ENCODE measurements at regions not wholly inside any gene's neighbourhood (a gene's known extent, or its start where the extent isn't known, plus 50 kb on each side); places are given as distances from the start of the nearest gene placed in this dataset.
A peak's percentile ranks its signal among the peaks of the same experiment; 100 is the strongest.
"Not testable (repeated sequence)": the region's sequence is repeated elsewhere in the genome, so short reads cannot be mapped to it uniquely, and the experiment has no call there.

DNA sequence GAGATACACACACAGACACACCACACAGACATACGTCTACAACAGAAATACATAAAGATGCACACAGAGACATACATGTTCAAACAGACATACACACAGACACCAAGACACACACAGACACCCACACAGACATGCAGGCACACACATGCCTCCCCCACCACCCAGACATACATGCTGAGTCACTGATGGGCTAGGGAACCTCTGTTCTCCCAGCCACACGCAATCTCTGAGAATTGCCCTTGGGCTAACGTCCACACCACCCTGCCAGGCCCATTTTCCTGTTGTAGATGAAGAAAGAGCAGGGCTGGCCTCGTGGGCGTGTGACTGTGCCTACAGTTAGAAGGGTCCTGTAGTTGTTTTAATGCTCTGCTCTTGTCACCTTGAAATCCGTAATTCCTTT is 261.9 kb downstream of the KCNRG start:
- no peak for DNase-seq

DNA sequence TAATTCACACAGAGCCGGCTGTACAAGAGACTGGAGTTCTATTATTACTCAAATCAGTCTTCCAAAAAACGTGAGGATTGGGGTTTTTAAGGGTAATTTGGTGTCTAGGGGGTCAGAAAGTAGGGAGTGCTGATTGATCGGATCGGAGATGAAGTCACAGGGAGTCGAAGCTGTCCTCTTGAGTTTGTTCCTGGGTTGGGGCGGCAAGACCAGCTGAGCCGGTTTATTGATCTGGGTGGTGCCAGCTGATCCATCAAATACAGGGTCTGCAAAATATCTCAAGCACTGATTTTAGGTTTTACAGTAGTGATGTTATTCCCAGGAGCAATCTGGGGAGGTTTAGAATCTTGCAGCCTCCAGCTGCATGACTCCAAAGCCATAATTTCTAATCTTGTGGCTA is 262.7 kb downstream of the KCNRG start:
- no peak for DNase-seq

- DNase-seq, result no peak
These were observed 265.2 kb downstream of the KCNRG start for GRCh38 chr13:50280441-50280937.

DNA sequence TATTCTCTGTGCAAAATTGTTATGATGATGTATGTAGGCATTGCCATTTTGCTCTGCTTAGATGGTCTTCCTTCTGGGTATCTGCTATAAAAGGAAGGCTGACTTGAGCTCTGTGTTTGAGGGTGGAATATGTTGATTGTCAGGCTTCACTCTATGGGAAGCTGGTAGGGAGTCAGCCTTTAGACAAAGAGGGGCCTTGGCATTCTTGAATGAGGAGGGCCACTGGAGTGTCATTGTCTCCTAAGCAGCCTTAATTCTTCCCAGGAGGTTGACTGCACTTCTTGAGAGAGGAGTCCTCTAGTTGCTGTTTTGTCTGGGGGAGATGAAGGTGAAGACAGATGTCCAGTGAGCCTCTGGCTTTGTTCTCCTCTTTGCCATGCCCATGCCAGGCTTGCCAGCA is 266.8 kb downstream of the KCNRG start:
- no peak for DNase-seq

- no peak for DNase-seq
These were observed 267.8 kb downstream of the KCNRG start for GRCh38 chr13:50283017-50283416.

- DNase-seq, result no peak
These were observed 269.3 kb downstream of the KCNRG start for GRCh38 chr13:50284540-50284939.

- DNase-seq, result no peak
These were observed 270.0 kb downstream of the KCNRG start for GRCh38 chr13:50285283-50285682.

DNA sequence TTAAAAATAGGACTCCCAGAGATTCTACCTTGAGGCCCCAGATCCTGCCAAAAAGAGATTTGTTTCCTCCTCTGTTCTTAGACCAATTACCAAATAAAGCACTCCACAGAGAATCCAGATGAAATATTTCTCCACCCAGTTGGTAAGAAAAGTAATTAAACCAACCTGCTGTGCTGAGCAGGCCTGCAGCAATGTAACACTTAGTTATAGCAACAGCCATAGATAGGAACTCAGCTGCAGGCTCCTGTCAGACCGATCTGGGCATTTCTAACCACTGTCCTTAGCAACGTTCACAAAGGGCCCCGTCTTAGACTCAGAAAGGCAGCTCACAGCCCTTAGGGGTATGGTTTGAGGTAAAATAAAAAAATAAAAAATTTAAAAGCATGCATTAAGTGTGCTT is 271.1 kb downstream of the KCNRG start:
- no peak for DNase-seq

- DNase-seq, result peak in 1 of 2 donors; percentile 1
These were observed 274.9 kb downstream of the KCNRG start for GRCh38 chr13:50290186-50290585.

- no peak for DNase-seq
These were observed 276.4 kb downstream of the KCNRG start for GRCh38 chr13:50291611-50292010.

- DNase-seq, result no peak
These were observed 276.8 kb downstream of the KCNRG start for GRCh38 chr13:50292081-50292480.

DNA sequence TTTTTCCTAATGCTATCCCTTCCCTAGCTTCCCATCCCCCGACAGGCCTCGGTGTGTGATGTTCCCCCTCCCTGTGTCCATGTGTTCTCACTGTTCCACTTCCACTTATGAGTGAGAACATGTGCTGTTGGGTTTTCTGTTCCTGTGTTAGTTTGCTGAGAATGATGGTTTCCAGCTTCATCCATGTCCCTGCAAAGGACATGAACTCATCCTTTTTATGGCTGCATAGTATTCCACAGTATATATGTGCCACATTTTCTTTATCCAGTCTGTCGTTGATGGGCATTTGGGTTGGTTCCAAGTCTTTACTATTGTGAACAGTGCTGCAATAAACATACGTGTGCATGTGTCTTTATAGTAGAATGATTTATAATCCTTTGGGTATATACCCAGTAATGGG is 279.2 kb downstream of the KCNRG start:
- not testable (repeated sequence) for DNase-seq

DNA sequence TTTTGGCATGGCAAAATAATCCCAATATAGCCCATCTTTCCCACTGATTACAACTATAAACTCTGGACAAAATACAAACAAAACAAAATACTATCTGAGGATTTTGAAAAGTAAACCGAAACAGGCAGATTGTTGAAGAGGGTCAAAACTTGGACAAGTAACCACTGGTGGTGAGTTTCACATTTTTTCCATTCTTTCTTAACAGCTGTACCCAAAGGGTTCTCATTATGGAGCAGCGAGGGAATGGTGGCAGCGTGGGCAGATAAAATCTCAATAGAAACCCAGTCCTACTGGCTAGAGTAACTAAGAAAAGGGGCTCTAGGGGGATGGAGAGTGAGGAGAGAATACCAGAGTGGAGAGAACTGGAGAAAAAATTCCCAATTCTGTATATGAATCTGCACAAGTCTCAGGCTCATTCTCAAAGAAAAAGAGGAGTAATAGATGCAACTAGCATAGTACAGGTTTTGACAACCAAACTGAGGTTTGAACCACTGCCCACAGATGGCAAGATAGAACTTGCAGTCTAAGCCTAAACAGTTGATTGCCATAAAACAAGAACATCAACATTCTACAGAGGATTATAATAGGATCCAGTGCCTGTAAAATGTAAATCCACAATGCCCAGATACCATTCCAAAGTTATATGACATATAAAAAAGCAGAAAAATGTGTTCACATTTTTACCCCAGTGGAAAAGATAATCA is 284.5 kb downstream of the KCNRG start:
- DNase-seq, result no peak

- no peak for DNase-seq
These were observed 288.9 kb downstream of the KCNRG start for GRCh38 chr13:50303963-50304721.

DNA sequence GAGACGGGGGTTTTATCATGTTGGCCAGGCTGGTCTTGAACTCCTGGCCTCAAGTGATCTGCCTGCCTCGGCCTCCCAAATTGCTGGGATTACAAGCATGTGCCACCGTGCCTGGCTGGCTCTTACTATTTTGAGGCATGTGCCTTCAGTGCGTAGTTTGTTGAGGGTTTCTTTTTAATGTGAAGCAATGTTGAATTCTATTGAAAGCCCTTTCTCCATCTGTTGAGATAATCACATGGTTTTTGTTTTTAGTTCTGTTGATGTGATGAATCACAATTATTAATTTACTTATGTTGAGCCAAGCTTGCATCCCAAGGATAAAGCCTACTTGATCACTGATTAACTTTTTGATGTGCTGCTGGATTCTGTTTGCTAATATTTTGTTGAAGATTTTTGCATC is 290.9 kb downstream of the KCNRG start:
- no peak for DNase-seq

GRCh38 chr13:50309318-50309717 is 294.1 kb downstream of the KCNRG start:
- no peak for DNase-seq

GRCh38 chr13:50309882-50310594 is 294.8 kb downstream of the KCNRG start:
- no peak for DNase-seq

DNA sequence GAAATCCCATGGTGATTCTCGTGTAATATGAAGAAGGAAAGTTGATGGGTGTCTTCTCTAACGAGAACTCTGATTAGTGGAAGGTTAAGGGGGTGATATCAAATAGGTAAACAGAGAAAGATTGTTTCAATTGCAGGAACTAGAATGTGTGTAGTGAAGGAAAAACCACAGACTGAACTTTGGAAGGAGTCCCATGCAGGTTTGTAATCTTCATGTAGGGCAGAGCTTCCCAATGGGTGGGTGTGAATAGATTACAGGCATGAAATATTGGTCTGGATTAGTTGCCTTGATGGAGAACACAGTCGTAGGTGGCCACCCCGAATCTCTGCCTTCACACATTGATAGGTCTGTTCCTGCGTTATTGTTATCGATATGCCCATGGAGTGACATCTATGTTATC is 295.5 kb downstream of the KCNRG start:
- no peak for DNase-seq

- peak in 1 of 2 donors; percentile 13 for DNase-seq
These were observed 303.6 kb downstream of the KCNRG start for GRCh38 chr13:50318887-50319286.

DNA sequence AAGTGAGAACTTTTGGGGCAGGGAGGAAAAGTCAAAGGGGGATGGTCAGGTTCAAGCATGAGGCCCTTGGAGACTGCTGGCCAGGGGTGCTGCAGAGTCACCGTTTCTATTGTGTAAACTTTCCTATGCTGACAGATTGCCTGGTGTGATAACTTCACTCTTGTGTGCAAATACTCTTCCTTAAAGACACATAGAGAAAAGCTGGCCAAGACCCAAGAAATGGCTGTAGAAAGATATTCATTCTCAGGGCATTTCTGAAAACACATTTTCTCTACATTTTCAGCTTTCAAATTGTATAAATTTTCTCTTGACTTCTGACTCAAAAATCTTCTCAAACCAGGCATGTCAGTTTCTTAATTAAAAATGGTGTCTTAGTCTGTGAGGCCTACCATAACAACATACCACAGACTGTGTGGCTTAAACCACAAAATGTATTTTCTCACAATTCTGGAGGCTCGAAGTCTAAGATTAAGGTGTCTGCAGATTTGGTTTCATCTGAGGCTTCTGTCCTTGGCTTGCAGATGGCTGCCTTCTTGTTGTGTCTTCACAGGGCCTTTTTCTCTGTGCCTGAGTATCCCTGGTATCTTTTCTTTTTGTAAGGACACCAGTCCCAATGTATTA is 304.5 kb downstream of the KCNRG start:
- peak in 1 of 2 donors; percentile 44 for DNase-seq

DNA sequence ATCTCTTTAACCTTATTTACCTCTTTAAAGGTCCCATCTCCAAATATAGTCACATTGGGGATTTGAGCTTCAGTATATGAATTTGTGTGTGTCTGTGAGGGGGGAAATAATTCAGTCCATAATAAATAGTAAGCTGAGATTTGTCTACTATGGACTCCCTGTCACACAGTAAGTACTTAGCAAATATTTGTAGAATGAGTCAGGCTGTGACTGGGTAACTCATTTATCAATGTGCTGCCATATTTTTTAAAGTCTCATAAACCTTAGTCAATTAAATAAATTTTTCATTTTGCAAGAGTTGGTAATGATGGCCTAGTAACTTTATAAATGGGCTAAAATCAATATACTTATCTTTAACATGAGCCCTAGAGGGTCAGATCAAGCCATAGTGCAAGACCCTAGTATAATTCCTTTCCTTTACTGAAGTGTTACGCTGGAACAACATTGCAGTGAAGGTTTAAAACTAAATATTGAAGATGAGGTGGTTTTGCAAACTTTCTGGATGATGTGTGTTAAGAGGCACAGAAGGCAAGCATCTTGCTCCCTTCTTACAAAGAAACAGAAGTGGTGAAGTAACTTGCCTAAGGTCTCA is 305.1 kb downstream of the KCNRG start:
- no peak for DNase-seq

- DNase-seq, result no peak
These were observed 306.8 kb downstream of the KCNRG start for GRCh38 chr13:50322006-50322405.
